HG03060 (cell line): ENCODE measurements at regions not wholly inside any gene's neighbourhood (a gene's known extent, or its start where the extent isn't known, plus 50 kb on each side); places are given as distances from the start of the nearest gene placed in this dataset.
"Not testable (repeated sequence)": the region's sequence is repeated elsewhere in the genome, so short reads cannot be mapped to it uniquely, and the experiment has no call there.

Source experiments
- ATAC-seq: cut with Tn5 transposase; IDR thresholded peaks from one replicate; pipeline ENCODE4 v1.9.1; 2021; ENCODE audit warnings: low read depth, moderate number of reproducible peaks; ENCODE audit not compliant: unreplicated experiment

- no peak for ATAC-seq
Measured at GRCh38 chr10:6986927-6987326, 406.9 kb upstream of the PRKCQ start.

- no peak for ATAC-seq
Measured at GRCh38 chr10:6985644-6986043, 405.6 kb upstream of the PRKCQ start.

- no peak for ATAC-seq
Measured at GRCh38 chr10:6984971-6985370, 404.9 kb upstream of the PRKCQ start.

- not testable (repeated sequence) for ATAC-seq
Measured at GRCh38 chr10:6984016-6984415, 403.9 kb upstream of the PRKCQ start.

- no peak for ATAC-seq
Measured at GRCh38 chr10:6980353-6980752, 400.3 kb upstream of the PRKCQ start.

- no peak for ATAC-seq
Measured at GRCh38 chr10:6979371-6979770, 399.3 kb upstream of the PRKCQ start.

GRCh38 chr10:6978187-6978627 is 398.1 kb upstream of the PRKCQ start:
- ATAC-seq = no peak

- ATAC-seq = no peak
Measured at GRCh38 chr10:6977398-6978186, 397.5 kb upstream of the PRKCQ start.

- no peak for ATAC-seq
Measured at GRCh38 chr10:6973899-6974298, 393.8 kb upstream of the PRKCQ start.

GRCh38 chr10:6972226-6972625 is 392.1 kb upstream of the PRKCQ start:
- no peak for ATAC-seq

GRCh38 chr10:6969659-6970058 is 389.6 kb upstream of the PRKCQ start:
- ATAC-seq = no peak

- no peak for ATAC-seq
Measured at GRCh38 chr10:6964543-6964942, 384.5 kb upstream of the PRKCQ start.

GRCh38 chr10:6962576-6962975 is 382.5 kb upstream of the PRKCQ start:
- no peak for ATAC-seq

GRCh38 chr10:6958711-6959110 is 378.6 kb upstream of the PRKCQ start:
- no peak for ATAC-seq

GRCh38 chr10:6958254-6958653 is 378.2 kb upstream of the PRKCQ start:
- no peak for ATAC-seq

GRCh38 chr10:6957851-6958250 is 377.8 kb upstream of the PRKCQ start:
- no peak for ATAC-seq

- no peak for ATAC-seq
Measured at GRCh38 chr10:6956562-6956961, 376.5 kb upstream of the PRKCQ start.

- ATAC-seq = no peak
Measured at GRCh38 chr10:6953271-6953801, 373.3 kb upstream of the PRKCQ start.

GRCh38 chr10:6951732-6952131 is 371.7 kb upstream of the PRKCQ start:
- no peak for ATAC-seq

GRCh38 chr10:6950133-6950532 is 370.1 kb upstream of the PRKCQ start:
- ATAC-seq = no peak

- no peak for ATAC-seq
Measured at GRCh38 chr10:6944436-6944835, 364.4 kb upstream of the PRKCQ start.

GRCh38 chr10:6938384-6938783 is 358.3 kb upstream of the PRKCQ start:
- ATAC-seq = no peak
